HL-60/S4 treated with phorbol 12-myristate 13-acetate at 8.2 ng/mL for 4 days and 3 days (cell line): ENCODE measurements at regions not wholly inside any gene's neighbourhood (a gene's known extent, or its start where the extent isn't known, plus 50 kb on each side); places are given as distances from the start of the nearest gene placed in this dataset.
"Not testable (repeated sequence)": the region's sequence is repeated elsewhere in the genome, so short reads cannot be mapped to it uniquely, and the experiment has no call there.

Source experiments
- in situ Hi-C: fragments of 300-500 bp; cut with MboI; formaldehyde crosslinking; loops from 2 replicates; pipeline ENCODE4 v1.15.0; 2022; ENCODE audit warnings: low sequenced_read_pairs

DNA sequence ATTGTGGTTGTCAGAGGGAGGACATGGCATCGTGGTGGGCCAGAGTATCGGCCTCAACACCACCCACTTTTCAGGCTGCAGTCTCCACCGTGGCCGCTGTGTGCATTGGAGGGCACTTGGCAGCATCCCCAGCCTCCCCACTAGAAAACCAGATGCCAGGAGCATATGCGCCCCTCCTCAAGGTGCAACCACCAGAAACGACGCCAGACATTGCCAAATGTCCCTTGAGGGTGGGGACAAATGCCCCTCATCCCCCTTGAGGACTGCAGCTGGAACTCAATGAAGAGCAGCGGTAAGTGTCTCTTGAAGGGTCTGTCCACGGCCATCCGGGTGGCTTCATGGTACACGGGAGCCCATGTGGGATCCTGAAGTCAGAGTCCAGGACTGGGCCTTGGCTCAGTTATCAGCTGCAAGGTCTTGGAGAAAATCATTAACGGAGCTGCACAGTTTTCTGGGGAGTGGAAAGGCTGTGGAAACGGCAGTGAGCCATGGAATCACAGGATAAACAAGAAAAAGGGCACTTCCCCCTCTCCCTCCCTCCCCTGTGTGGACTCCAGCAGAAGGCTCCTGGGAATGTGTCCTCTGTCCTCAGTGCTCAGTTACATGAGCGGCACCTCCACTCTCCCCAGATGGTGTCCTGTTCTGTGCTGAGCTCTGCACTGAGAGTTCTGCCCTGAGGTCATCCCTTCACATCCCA is 324.4 kb upstream of the B3GAT1 start:
- in situ Hi-C loops = no loop called here

DNA sequence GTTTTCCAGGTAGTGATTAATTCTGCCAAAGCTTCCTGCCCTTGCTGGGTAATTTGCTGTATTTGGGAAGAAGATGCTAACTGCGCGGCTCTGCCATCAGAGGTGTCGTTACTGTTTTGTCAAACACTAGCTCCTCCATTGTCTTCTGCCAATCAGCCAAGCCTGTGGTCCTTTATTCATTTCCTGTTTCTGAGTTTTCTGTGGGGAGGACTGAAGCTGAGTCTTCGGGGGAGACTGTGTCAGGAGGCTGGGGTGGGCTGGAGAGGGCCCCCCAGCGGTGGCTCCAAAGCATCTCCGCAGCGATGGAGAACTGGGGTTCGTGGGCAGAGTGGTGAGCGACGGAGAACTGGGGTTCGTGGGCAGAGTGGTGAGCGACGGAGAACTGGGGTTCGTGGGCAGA is 322.9 kb upstream of the B3GAT1 start:
- in situ Hi-C loops = no loop called here

DNA sequence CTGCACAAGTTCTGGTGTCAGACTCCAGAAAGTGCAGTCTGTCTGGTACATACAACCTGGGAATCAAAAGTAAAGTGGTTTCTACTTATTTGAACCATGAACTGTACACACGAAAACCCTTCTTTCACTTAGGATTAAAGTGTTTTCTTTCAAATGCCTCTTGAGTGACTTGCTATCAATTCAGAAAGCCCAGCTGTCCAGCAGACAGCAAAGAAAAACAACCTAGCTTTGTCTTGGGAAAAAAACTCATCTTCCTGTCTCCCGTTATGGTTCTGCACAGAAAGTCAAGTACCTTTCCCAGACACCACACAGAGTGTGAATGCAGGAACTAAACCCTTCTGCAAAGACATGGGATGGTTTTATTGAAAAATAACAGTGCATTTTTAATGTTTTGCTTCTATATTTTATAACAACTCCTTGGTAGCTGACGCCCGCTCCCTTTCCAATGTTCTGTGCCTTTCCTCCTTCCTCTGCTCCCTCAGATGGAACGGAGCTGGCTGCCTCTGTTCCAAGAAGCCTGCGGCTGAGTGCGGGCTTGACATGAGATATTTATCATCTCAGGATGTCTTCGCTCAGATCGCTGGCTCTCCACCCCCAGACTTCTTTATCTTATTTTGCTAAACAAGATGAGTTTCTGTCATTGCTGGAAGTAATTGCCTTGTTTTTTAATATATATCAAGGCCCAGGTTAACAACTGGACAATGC is 322.3 kb upstream of the B3GAT1 start:
- in situ Hi-C loops = no loop called here

DNA sequence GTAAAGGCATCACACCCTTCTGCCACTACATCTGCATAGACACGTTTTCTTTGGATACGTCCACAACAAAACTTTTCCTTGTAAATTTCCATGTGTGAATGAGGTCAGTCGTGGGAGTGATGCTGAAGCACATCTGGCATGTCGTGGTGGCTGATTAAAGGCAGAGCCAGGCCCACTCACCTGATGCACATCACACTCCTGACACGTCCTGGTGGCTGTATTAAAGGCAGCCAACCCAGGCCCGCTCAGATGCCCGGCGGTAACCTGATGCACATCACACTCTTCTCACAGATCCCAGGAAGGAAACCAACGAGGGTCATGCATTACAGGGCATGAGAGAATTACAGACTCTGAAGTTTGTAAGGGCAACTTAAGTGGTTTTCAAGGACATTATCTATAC is 321.6 kb upstream of the B3GAT1 start:
- in situ Hi-C loops = no loop called here

DNA sequence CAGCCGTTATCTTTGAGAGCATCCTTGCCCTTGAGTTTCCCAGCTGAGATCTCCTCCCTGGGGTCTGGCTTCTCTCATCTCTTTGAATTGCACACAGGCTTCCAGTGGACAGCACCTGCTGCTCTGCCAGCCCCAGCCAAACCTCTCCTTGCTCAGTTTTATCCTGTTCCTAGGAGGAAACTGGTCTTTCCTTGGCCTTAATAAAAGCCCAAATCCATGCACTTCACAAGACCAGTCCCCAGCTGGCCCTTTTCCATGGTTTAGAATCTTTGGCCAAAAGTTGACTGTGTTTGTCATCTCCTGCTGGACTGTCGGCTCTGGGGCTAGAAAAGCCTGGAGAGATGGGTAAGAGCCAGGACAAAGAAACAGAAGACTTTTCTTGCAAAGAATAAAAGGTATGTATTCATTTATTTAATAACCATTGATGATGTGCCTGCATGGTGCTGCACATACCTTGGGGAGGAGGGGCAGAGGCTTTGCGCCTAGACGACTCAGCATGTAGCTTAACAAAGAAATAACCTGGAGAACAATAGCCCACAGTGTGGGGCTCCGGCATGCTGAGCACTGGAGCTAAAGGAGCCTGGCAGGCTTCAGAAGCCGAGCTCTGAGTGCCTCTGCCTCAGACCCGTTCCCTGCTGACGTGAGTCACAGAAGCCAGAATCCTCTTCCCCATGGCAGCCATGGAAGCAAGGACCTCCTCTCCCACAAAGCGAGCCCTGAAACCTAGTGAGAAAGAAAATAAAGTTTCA is 319.3 kb upstream of the B3GAT1 start:
- in situ Hi-C loops = no loop called here

DNA sequence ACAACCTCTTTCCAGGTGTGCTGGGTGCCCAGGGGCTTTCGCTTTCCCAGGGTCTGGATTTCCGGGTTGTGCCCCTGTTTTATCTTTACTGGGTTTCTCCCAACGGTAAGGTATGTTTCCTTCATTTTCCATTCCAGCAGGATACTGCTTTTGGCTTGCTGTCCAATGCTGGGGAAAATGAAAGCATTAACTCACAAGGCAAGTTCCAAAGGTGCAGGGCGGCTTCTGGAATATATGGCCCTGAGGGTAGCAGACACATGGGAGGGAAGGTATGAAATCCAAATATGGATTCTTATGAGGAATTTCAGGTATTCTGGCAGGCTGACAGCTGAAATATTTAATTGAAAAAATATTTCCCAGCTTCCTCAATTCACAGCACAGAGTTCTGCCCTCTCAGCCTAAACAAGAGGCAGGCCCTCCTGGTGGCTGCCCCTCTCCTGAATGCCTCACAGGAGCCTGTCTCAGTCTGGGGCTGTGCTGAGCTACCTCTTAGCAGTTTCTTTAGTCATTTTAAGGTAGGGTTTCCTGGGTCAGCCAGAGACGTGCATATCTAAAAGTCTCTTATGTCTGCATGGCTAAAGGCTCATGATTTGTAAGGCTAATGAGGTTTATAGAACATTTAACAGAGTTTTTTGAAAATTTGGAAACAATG is 318.6 kb upstream of the B3GAT1 start:
- in situ Hi-C loops = no loop called here

DNA sequence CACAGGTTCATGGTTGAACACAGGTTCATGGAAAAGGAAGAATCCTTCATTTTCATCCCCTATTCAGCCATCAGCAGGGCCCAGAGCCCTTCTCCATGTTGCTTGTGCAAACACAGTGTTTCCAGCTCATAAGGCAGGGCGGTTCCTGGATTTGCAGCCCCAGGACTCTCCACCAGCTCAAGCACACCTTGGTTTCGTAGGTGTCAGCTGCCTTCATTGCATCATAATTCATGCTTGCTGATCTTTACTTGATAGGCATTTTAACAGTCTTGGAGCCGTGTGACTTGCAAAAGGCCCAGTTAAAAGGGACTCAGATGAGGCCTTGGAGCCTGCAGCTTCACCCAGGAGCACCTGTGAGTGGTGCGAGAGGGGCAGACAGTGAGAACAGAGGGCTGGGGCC is 318.1 kb upstream of the B3GAT1 start:
- in situ Hi-C loops = no loop called here

DNA sequence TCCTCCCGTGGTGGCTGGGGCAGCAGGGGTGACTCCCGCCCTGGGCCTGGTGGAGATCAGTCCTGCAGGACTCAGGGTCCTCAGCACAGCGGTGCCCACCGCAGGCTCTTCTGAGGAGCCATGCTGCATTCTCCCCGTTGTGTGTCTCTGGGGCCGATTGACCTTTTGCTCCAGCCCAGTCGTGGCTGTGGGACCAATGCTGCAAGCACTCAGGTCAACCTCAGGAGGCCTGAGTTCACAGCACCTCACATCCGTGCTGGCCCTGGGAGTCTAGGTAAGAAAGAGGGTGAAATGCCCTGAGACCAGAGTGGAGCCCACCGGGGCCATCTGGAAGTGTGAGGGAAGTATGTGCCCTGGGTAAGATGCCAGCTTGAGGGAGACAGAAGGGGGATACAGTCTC is 316.1 kb upstream of the B3GAT1 start:
- in situ Hi-C loops = no loop called here

DNA sequence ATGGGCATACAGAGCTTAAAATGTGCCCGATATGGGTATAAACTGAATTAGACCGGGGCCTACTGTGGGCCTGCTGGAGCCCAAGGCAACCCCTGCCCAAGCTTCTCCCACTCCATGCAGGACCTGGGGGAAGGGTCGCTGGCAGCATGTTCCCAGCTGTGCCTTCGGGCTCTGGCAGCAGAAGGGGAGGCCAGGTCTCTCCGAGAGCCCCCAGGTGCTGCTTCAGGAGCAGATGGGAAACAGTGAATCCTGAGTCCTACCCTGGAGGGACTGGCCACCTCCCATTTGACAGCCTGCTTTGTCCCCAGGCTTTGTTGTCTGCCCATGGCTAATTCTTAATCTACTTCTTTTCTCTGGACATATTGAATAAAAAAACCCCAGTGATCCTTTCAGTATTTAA is 315.6 kb upstream of the B3GAT1 start:
- in situ Hi-C loops = no loop called here

DNA sequence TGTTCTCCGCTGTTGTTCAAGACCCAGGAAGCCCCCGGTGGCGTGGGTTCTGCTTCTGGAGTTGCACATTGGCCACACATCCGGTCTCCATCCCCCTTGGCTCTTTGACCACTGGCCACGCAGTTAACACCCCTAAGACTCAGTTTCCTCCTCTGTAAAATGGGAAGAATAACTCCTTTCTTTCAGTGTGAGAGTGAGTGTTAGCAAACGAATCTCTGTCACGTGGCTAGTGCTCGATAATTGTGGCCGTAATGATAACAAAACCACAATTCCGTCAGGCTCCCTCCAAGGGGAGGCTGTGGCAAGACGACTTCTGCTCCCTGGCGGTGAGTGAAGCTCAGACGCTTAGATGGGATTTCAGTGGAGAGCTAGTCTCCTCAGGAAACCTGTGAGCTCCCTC is 315.2 kb upstream of the B3GAT1 start:
- in situ Hi-C loops = no loop called here

DNA sequence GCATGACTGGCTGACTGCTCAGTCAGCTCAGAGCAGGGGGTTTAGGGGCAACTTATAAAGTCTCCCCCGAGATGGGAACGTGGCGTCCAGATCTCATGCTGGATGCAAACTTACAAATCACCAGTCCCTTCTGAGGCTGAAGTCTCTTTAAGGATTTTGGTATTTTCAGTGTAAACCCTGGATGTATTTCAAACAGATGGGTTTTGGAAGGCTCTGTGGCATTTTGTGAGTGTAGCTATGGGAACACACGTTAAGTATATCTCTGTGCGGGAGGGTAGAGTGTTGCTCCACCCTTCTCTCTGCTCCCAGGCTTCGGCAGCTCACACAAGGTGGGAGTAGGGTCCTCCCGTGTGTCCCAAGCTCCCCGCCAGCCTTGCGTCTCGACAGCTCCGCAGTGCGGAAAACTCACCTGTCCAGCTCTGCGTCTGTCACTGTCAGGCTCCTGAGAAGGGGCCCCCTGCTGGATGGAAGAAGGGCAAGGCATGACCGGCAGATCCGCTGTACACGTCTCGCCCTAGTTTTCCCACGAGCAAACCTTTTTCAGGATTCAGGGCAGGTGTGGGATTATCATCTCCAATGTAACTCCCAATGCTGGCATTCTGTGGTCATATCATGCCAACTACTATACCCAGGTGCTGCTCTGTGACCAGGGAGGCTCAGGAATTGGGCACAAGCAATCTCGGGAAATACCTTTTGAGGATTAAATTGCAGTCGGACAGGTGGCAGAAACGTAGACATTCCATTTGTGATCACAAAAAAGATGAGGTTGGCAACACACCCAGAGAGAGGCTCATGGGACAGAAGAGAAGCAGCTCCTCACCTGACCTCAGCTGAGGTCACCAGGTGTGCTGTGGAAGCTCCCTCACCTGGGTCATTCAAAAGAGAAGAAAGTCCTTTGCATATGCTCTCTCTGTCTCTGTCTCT is 313.9 kb upstream of the B3GAT1 start:
- in situ Hi-C loops = no loop called here

DNA sequence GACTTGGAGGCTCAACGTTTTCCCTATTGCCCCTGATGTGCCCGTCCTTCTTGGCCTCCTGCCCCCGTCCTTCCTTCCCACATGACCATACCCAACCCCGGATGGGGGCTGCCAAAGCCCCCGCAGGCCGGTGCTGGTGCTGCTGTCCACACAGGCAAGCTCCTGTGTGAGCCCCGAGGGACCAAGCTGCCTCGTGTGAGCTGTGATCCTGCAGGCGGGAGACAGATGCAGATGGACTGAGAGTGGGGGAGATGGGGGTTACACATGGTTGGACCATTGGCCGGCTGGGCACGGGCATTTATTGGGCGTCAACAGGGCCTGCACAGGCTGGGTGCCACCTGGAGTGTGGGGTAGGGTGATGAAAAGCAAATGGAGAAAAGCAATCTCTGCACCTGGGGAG is 313.2 kb upstream of the B3GAT1 start:
- in situ Hi-C loops = no loop called here

DNA sequence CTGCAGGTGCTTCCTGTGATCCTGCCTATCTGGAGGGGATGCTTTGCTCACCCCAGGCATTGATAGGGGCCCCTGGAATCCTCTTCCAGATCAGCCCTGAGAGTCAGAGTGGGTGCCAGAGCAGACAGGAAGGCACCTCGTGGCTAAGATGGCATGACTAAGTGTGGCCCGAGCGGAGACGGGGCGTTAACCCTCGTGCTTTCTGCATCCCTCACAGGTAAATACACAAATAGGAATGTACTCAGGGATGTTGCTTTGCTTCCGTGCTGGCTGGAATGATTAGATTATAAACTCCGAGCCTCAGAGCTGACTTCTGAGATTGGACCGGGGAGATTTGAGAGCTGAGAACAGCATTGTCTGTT is 312.7 kb upstream of the B3GAT1 start:
- in situ Hi-C loops = no loop called here

DNA sequence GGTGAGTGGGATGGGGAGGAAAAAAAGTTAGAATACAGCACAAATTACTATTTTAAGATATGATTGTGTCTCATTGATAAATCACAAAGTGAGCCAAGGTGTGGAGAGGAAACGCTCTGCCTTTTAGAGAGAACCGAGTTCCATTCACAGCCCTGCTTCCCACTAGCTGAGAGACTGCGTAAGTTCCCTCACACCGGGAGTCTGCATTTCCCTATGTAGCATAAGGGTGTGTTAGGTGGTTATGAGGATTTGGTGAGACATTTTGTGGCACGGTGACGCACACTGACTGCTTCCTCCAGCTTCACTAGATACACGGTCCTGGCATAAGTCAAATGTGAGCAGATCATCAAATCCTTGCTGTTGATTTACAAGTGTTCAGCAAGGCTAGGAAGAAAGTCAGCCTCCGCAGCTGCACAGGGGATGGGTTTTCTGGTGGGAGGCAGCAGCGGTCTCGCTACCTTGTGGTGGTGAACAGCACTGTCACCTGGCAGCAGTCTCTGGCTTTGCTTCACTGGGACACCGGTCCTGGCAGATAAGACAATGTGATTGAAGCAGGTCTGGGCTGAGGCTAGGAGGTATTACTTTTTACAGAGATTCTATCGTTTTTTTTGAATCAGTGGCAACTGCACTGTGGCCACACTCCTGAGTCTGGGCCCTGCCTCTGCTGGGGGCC is 312.2 kb upstream of the B3GAT1 start:
- in situ Hi-C loops = no loop called here

DNA sequence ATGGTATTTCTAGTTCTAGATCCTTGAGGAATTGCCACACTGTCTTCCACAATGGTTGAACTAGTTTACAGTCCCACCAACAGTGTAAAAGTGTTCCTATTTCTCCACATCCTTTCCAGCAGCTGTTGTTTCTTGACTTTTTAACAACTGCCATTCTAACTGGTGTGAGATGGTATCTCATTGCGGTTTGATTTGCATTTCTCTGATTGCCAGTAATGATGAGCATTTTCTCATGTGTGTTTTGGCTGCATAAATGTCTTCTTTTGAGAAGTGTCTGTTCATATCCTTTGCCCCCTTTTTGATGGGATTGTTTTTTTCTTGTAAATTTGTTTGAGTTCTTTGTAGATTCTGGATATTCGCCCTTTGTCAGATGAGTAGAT is 308.6 kb upstream of the B3GAT1 start:
- in situ Hi-C loops = not testable (repeated sequence)

DNA sequence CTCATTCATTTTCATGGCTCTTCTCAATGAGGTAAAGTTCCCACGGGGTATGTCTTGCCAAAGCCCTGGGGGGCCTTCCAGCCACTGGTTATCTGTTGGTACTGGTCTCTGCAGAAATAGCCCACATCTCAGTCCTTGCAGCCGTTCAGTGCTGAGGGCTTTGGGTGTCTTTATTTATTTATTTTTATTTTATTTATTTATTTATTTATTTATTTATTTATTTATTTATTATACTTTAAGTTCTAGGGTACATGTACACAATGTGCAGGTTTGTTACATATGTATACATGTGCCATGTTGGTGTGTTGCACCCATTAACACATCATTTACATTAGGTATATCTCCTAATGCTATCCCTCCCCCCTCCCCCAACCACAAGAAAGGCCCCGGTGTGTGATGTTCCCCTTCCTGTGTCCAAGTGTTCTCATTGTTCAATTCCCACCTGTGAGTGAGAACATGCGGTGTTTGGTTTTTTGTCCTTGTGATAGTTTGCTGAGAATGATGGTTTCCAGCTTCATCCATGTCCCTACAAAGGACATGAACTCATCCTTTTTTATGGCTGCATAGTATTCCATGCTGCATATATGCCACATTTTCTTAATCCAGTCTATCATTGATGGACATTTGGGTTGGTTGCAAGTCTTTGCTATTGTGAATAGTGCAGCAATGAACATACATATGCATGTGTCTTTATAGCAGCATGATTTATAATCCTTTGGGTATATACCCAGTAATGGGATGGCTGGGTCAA is 308.1 kb upstream of the B3GAT1 start:
- in situ Hi-C loops = not testable (repeated sequence)

DNA sequence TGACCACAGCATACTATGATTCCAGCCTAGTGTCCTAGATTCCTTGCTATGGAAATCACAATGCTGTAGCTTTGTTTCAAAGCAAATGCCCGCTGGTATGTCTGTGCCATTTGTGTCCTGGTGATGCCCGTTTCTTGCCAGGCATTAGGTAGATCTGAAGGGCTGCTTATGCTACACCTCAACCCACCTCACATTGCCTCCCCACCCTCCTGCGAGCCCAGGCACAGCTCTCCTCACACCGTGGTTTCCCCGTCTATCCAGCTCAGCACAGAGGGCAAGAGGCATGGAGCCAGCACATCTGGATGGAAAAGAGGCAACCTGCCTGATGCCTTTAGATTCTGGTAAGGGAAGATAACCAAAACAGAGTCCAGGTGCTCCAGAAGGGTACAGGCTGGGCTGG is 307.4 kb upstream of the B3GAT1 start:
- in situ Hi-C loops = no loop called here

DNA sequence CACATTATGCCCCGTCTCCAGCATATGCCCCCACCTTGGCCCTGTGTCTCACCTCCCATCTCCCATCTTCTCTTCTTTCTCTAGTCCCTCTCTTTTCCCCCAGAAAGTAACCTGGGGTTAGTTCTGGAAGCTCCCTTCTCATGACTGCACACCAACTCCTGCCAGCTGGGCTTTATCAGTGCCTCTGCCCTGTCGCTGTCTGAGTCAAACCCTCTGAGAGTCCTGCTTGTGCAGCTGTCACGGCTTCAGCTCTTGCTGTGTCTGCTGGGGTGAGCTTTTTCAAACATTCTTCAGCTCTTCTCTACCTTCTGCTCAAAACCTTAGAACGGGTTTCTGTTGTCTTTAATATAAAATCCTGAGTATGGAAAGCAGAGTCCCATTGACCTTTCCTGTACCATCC is 304.5 kb upstream of the B3GAT1 start:
- in situ Hi-C loops = no loop called here

DNA sequence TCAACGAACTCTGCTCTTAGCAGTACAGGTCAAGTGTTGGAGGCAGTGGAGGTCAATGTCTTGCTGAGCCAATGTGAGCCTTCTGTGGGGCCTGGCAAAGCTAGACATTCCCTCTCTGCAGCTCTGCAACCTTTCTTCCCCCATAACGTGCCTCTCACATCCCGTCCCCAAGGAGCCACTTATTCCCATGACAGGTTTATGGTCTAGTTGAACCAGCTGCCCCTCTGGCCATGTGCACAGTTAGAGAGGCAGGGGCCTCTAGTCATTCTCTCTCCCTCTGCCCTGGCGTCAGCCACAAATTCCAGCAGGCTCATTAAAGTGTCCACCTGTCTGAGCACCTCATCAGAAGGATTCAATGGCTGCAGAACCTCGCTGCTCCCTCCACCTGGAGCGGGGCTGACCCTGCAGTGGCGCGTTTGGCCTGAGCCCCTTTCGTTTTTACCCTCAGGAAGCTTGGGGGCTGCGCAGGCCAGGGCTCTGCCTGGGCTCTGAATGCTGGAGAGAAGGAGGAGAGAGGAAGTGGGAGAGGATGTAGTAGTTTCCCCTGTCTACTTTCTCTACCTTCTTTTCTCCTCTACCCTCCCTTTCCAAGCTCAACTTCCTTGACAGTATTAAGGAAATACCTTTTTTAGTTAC is 302.1 kb upstream of the B3GAT1 start:
- in situ Hi-C loops = no loop called here
